SU-DHL-6 (cell line): ENCODE measurements at regions not wholly inside any gene's neighbourhood (a gene's known extent, or its start where the extent isn't known, plus 50 kb on each side); places are given as distances from the start of the nearest gene placed in this dataset.
"Not testable (repeated sequence)": the region's sequence is repeated elsewhere in the genome, so short reads cannot be mapped to it uniquely, and the experiment has no call there.

ENCODE experiments used
- H2AFZ ChIP-seq: fragments of 200-600 bp; sonication (generic); 2 replicates; pipeline ENCODE4 v1.6.1; 2014; ENCODE audit warnings: low read depth, mild to moderate bottlenecking, moderate library complexity, mixed read lengths, antibody characterized with exemption, low read length; ENCODE audit not compliant: severe bottlenecking
- H3F3A ChIP-seq: fragments of 200-600 bp; shearing (Covaris generic); 2 replicates; pipeline ENCODE4 v1.6.0; 2016; ENCODE audit warnings: antibody characterized with exemption, mild to moderate bottlenecking; ENCODE audit not compliant: insufficient read depth
- H3K27ac ChIP-seq: fragments of 200-600 bp; sonication (generic); 2 replicates; pipeline ENCODE4 v1.5.1; 2016; ENCODE audit warnings: low read depth, mild to moderate bottlenecking, low read length, moderate library complexity, mixed read lengths
- H3K27me3 ChIP-seq: fragments of 200-600 bp; sonication (generic), shearing (Covaris generic); 2 replicates; pipeline ENCODE4 v1.6.0; 2014; ENCODE audit warnings: mild to moderate bottlenecking, low read length
- H3K36me3 ChIP-seq: fragments of 200-600 bp; sonication (generic); 2 replicates; pipeline ENCODE4 v1.6.1; 2014; ENCODE audit warnings: mild to moderate bottlenecking, low read length, mixed read lengths
- H3K4me2 ChIP-seq: fragments of 300-600, 200-600 bp; shearing (Covaris generic), sonication (generic); 2 replicates; pipeline ENCODE4 v1.6.0; 2014; ENCODE audit warnings: low read length, low read depth, mild to moderate bottlenecking; ENCODE audit not compliant: poor library complexity, severe bottlenecking
- H3K4me3 ChIP-seq: fragments of 200-600 bp; sonication (generic); 2 replicates; pipeline ENCODE4 v1.5.1; 2014; ENCODE audit warnings: antibody characterized with exemption, low read length, mild to moderate bottlenecking, mixed read lengths; ENCODE audit not compliant: insufficient read depth, poor library complexity, severe bottlenecking
- H3K79me2 ChIP-seq: fragments of 200-600 bp; sonication (generic); 2 replicates; pipeline ENCODE4 v1.6.1; 2014; ENCODE audit warnings: mild to moderate bottlenecking, low read length, moderate library complexity; ENCODE audit not compliant: insufficient read depth
- H3K9ac ChIP-seq: fragments of 200-600 bp; sonication (generic); 2 replicates; pipeline ENCODE4 v1.7.0; 2014; ENCODE audit warnings: mild to moderate bottlenecking, low read length
- H3K9me2 ChIP-seq: fragments of 200-600 bp; sonication (generic); replicated peaks from 2 replicates; pipeline ENCODE4 v1.6.1; 2014; ENCODE audit warnings: low read length; ENCODE audit not compliant: insufficient read depth
- H3K9me3 ChIP-seq: fragments of 200-600 bp; sonication (generic); 2 replicates; pipeline ENCODE4 v1.6.1; 2014; ENCODE audit warnings: low read length, mixed read lengths; ENCODE audit not compliant: insufficient read depth
- H4K20me1 ChIP-seq: fragments of 200-600 bp; sonication (generic); 2 replicates; pipeline ENCODE4 v1.6.1; 2014; ENCODE audit warnings: low read depth, mild to moderate bottlenecking, antibody characterized with exemption, low read length, moderate library complexity, mixed read lengths

GRCh38 chrX:3881255-3881895 lies 167.9 kb upstream of the PRKX start:
- not testable (repeated sequence) for H3F3A ChIP-seq, H3K9me2 ChIP-seq, H3K4me2 ChIP-seq, H3K36me3 ChIP-seq, H2AFZ ChIP-seq, H3K27me3 ChIP-seq, H3K27ac ChIP-seq, H3K9me3 ChIP-seq, H4K20me1 ChIP-seq, H3K79me2 ChIP-seq, H3K9ac ChIP-seq, H3K4me3 ChIP-seq

DNA sequence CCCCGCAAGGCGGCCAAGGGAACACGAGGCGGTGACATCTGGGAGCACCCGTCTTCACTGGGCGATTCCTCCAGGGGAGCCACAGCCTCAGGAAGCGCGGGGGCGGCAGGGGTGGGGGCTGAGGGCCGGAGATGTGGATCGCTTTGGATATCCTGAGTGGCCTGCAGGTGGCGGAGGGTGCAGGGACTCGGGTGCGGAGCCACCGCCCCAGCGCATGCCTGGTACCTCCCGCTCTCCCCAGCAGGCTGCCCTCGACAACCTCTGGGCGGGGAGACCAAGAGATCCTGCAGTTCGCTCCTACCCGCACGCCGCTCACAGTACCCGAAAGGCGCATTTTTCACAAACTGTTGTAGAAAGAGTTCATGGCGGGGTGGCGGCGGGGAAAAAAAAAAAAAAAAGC lies 162.9 kb upstream of the PRKX start:
- not testable (repeated sequence) for H4K20me1 ChIP-seq, H3K4me2 ChIP-seq, H3K9ac ChIP-seq, H3K9me3 ChIP-seq, H3K36me3 ChIP-seq, H3F3A ChIP-seq, H3K27me3 ChIP-seq, H3K79me2 ChIP-seq, H3K9me2 ChIP-seq, H2AFZ ChIP-seq, H3K4me3 ChIP-seq, H3K27ac ChIP-seq

DNA sequence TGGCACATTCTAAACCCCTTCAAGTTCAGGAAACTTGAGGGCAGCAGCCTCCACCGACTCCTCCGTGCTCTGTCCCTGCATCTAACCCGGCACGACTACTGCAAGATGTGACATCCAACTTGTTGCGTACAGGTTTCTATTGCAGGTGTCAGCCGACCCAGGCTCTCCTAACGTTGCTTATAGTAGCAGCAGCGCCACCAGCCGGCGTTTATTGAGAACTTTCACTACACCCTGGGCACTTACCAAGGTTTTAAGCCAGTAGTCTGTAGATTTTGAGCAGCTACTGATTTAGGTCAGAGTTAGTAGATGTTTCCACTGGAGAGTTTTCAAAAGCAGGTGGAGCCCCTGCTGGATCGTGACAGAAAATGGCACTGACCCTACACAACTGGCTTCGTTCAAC lies 162.2 kb upstream of the PRKX start:
- not testable (repeated sequence) for H3K27me3 ChIP-seq, H2AFZ ChIP-seq, H3K4me3 ChIP-seq, H3K9me2 ChIP-seq, H3K36me3 ChIP-seq, H3K27ac ChIP-seq, H3K4me2 ChIP-seq, H3K9me3 ChIP-seq, H3F3A ChIP-seq, H3K79me2 ChIP-seq, H3K9ac ChIP-seq, H4K20me1 ChIP-seq

- H4K20me1 ChIP-seq, H3K4me2 ChIP-seq, H3K79me2 ChIP-seq, H3K36me3 ChIP-seq, H3K9ac ChIP-seq, H3K27ac ChIP-seq, H3F3A ChIP-seq, H2AFZ ChIP-seq, H3K9me3 ChIP-seq, H3K4me3 ChIP-seq, H3K27me3 ChIP-seq, H3K9me2 ChIP-seq: not testable (repeated sequence)
Measured at GRCh38 chrX:3872226-3872879, 158.9 kb upstream of the PRKX start.

- H3K4me2 ChIP-seq, H3K27ac ChIP-seq, H3K4me3 ChIP-seq, H2AFZ ChIP-seq, H3K9me2 ChIP-seq, H3K9me3 ChIP-seq, H3F3A ChIP-seq, H3K79me2 ChIP-seq, H3K36me3 ChIP-seq, H4K20me1 ChIP-seq, H3K9ac ChIP-seq, H3K27me3 ChIP-seq: not testable (repeated sequence)
Measured at GRCh38 chrX:3867067-3867831, 153.8 kb upstream of the PRKX start.

DNA sequence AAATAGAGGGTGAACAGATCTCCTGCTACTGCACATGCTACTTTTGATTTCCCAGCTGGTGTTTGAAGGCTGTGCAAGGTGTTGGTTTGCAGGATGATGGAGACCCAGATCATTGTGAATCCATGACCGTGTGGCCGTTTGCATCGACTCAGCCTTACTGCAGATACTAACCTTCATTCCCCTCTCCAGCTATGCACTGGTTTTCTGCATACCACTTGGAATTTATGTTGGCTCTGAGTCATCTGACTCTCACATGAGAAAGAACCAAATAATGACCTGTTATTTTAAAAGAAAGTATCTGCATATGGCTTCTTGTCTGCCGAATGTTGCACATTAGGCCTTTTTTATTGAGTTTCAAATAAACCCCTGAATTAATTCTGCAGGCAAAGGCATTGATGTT lies 144.9 kb upstream of the PRKX start:
- H3K27me3 ChIP-seq, H4K20me1 ChIP-seq, H3K4me2 ChIP-seq, H3K36me3 ChIP-seq, H3F3A ChIP-seq, H3K9me2 ChIP-seq, H3K9me3 ChIP-seq, H3K9ac ChIP-seq, H2AFZ ChIP-seq, H3K27ac ChIP-seq, H3K4me3 ChIP-seq, H3K79me2 ChIP-seq: not testable (repeated sequence)

DNA sequence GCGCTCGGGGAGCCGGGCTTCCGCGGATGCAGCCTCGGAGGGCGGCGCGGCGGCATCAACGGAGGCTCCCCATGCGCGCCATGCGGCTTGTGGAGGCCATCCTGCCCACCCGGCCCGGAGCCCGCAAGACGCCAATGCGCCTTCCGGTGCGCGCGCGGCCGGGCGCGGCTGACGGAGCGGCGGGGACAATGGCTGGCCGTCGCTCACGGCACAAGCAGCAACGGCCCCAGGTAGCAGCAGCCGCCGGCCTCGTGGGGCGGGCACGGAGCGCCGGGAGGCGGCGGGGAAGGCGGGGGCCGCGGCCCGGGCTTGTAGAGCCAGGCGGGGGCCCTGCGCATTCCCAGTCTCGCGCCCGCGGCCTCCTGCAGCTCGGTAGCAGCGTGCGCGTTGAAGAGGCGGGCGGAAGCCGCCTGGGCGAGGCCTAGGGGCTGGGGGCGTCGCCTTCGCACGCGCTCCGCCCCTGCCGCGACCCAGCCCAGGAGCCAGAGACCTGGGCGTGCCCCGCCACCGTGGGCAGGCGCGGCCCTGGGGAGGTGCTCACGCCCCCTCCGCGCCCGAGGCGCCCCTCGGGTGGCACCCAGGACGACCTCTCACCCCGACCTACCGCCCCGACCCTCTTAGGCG lies 130.2 kb upstream of the PRKX start:
- not testable (repeated sequence) for H3K9me3 ChIP-seq, H3K27ac ChIP-seq, H3K4me2 ChIP-seq, H3K9ac ChIP-seq, H4K20me1 ChIP-seq, H3K79me2 ChIP-seq, H2AFZ ChIP-seq, H3K36me3 ChIP-seq, H3K9me2 ChIP-seq, H3K27me3 ChIP-seq, H3K4me3 ChIP-seq, H3F3A ChIP-seq
